GM10266 (cell line): ENCODE measurements at regions not wholly inside any gene's neighbourhood (a gene's known extent, or its start where the extent isn't known, plus 50 kb on each side); places are given as distances from the start of the nearest gene placed in this dataset.

Experiments used
- DNase-seq: peaks from one replicate; pipeline ENCODE4 v3.0.0; 2012; ENCODE audit errors: extremely low spot score
- CTCF ChIP-seq: IDR thresholded peaks from 2 replicates; pipeline ENCODE4 v1.5.1; 2012; ENCODE audit warnings: mild to moderate bottlenecking, low read depth; ENCODE audit not compliant: control insufficient read depth, insufficient read depth; ENCODE audit errors: missing control alignments

- no peak for DNase-seq
- no peak for TF ChIP-seq CTCF
Observed at GRCh38 chr6:62441182-62441581, 155.2 kb upstream of the KHDRBS2 start.

GRCh38 chr6:62429781-62430180 lies 143.8 kb upstream of the KHDRBS2 start:
- DNase-seq: no peak
- no peak for TF ChIP-seq CTCF

GRCh38 chr6:62400521-62401259 lies 114.7 kb upstream of the KHDRBS2 start:
- DNase-seq: no peak
- TF ChIP-seq CTCF: no peak

GRCh38 chr6:62393608-62394007 lies 107.6 kb upstream of the KHDRBS2 start:
- DNase-seq: no peak
- TF ChIP-seq CTCF: no peak

GRCh38 chr6:62392291-62392690 lies 106.3 kb upstream of the KHDRBS2 start:
- DNase-seq: no peak
- TF ChIP-seq CTCF: no peak

- no peak for TF ChIP-seq CTCF
- no peak for DNase-seq
Observed at GRCh38 chr6:62391358-62391757, 105.3 kb upstream of the KHDRBS2 start.

- TF ChIP-seq CTCF: no peak
- no peak for DNase-seq
Observed at GRCh38 chr6:62390401-62390800, 104.4 kb upstream of the KHDRBS2 start.
